GM23338 (cell line): ENCODE measurements at regions not wholly inside any gene's neighbourhood (a gene's known extent, or its start where the extent isn't known, plus 50 kb on each side); places are given as distances from the start of the nearest gene placed in this dataset.
A peak's percentile ranks its signal among the peaks of the same experiment; 100 is the strongest.

Experiments used
- ATAC-seq: fragments of 200-7000 bp; cut with Tn5 transposase; 3 replicates; pipeline ENCODE4 v1.9.1; 2020
- DNase-seq: peaks from one replicate; pipeline ENCODE4 v3.0.0-alpha.2; 2015; ENCODE audit warnings: low spot score
- H2AFZ ChIP-seq: fragments of 200-600 bp; sonication (generic); 2 replicates; pipeline ENCODE4 v1.8.0; 2016; ENCODE audit warnings: antibody characterized with exemption, mild to moderate bottlenecking, moderate library complexity
- H3F3A ChIP-seq: fragments of 200-600 bp; sonication (generic); replicated peaks from 2 replicates; pipeline ENCODE4 v1.8.0; 2017; ENCODE audit warnings: antibody characterized with exemption, mixed run types, low read depth
- H3K27ac ChIP-seq: fragments of 200-600 bp; sonication (generic); 2 replicates; pipeline ENCODE4 v1.6.1; 2016; ENCODE audit warnings: low read depth
- H3K27me3 ChIP-seq: fragments of 200-600 bp; sonication (generic); 2 replicates; pipeline ENCODE4 v1.8.0; 2016; ENCODE audit warnings: mild to moderate bottlenecking, mixed run types, moderate library complexity; ENCODE audit not compliant: insufficient read depth
- H3K36me3 ChIP-seq: fragments of 200-600 bp; sonication (generic); 2 replicates; pipeline ENCODE4 v1.8.0; 2016; ENCODE audit warnings: mild to moderate bottlenecking; ENCODE audit not compliant: insufficient read depth
- H3K4me1 ChIP-seq: fragments of 200-600 bp; sonication (generic); 2 replicates; pipeline ENCODE4 v1.8.0; 2016; ENCODE audit warnings: mild to moderate bottlenecking, moderate library complexity; ENCODE audit not compliant: insufficient read depth
- H3K4me2 ChIP-seq: fragments of 200-600 bp; sonication (generic); 2 replicates; pipeline ENCODE4 v1.7.1; 2017; ENCODE audit warnings: mixed run types
- H3K4me3 ChIP-seq: fragments of 200-600 bp; sonication (generic); 2 replicates; pipeline ENCODE4 v1.6.1; 2016; ENCODE audit warnings: mixed run types
- H3K79me2 ChIP-seq: fragments of 200-600 bp; sonication (generic); replicated peaks from 2 replicates; pipeline ENCODE4 v1.8.0; 2017; ENCODE audit warnings: mild to moderate bottlenecking; ENCODE audit not compliant: insufficient read depth
- H3K9me2 ChIP-seq: fragments of 200-600 bp; sonication (generic); 2 replicates; pipeline ENCODE4 v1.8.0; 2017; ENCODE audit not compliant: insufficient read depth
- H4K20me1 ChIP-seq: fragments of 200-600 bp; sonication (generic); replicated peaks from 2 replicates; pipeline ENCODE4 v1.8.0; 2017; ENCODE audit warnings: mild to moderate bottlenecking; ENCODE audit not compliant: insufficient read depth
- H3K27ac Mint-ChIP-seq: 2 replicates; pipeline ENCODE4 v1.8.0; 2020; ENCODE audit warnings: inconsistent platforms, mild to moderate bottlenecking, moderate library complexity, mixed read lengths
- H3K27me3 Mint-ChIP-seq: 3 replicates; pipeline ENCODE4 v1.8.0; 2022; ENCODE audit warnings: low read depth, mild to moderate bottlenecking, moderate library complexity, mixed read lengths, inconsistent platforms; ENCODE audit not compliant: insufficient read depth, poor library complexity
- H3K36me3 Mint-ChIP-seq: 3 replicates; pipeline ENCODE4 v1.8.0; 2021; ENCODE audit warnings: low read depth, mild to moderate bottlenecking, inconsistent platforms, moderate library complexity, mixed read lengths
- H3K4me1 Mint-ChIP-seq: 3 replicates; pipeline ENCODE4 v1.8.0; 2020; ENCODE audit warnings: mild to moderate bottlenecking, inconsistent platforms, mixed read lengths
- H3K4me3 Mint-ChIP-seq: 3 replicates; pipeline ENCODE4 v1.8.0; 2021; ENCODE audit warnings: moderate library complexity, mild to moderate bottlenecking, inconsistent platforms, mixed read lengths
- H3K9me3 Mint-ChIP-seq: 3 replicates; pipeline ENCODE4 v1.8.0; 2020; ENCODE audit warnings: moderate library complexity, mild to moderate bottlenecking, inconsistent platforms, mixed read lengths
- STAT1 ChIP-seq: IDR thresholded peaks from one replicate; pipeline ENCODE4 v1.6.1; 2016; ENCODE audit warnings: antibody characterized with exemption; ENCODE audit not compliant: unreplicated experiment
- ZNF331 ChIP-seq: fragments of 250-450 bp; sonication (Bioruptor Pico); IDR thresholded peaks from 2 replicates; pipeline ENCODE4 v1.5.0; 2020; ENCODE audit warnings: low read depth, mild to moderate bottlenecking, moderate library complexity
- TF ChIP-seq, protein P1 (sequence below): fragments of 250-450 bp; sonication (Bioruptor Pico); IDR thresholded peaks from 2 replicates; pipeline ENCODE4 v1.5.0; 2020; ENCODE audit warnings: mild to moderate bottlenecking, moderate library complexity
- TF ChIP-seq, protein P2 (sequence below), 2 experiments: fragments of 200-600 bp in 1 of 2; sonication (generic) in 1 of 2; conservative IDR thresholded peaks; 2 replicates each; pipeline versions ENCODE4 v1.5.1 to v1.6.1; 2016 to 2017; ENCODE audit warnings: antibody characterized with exemption in 2 of 2, low read depth in 2 of 2, mild to moderate bottlenecking in 2 of 2, moderate library complexity in 1 of 2

DNA sequence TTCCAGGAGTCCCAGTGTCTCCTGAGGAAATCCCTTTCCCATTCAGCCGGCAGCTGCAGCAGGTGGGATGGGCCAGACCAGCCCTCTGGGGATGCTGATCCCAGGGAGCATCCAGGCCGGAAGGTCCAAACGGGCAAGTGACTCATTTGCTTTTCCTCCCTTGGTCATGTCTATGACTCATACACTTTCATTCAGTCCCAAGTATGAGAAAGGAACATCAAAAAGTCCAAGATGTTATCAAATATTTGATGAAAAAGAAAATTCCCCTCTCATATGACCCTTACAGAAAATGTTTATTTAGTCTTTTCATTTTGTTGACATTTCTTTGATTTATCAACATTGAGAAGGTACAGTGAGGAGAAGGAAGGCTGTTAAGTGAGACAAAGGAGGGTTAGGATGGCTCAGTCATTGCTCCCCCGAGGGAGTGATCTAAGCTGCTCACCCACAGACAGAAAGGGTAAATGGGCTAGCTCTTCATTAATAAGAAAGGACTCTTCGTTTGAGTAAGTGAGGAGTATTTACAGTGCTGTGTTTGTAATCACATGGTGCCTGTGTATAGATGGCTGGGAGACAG is 117.6 kb upstream of the ANKRD55 start:
- Histone ChIP-seq H3K4me3 (no peak overlapping the region), H3K4me1 (peaks cover 8% of the 10 kb centered on the region), H3K79me2 (no peaks in the 10 kb centered on the region), H3K4me2 (no peak overlapping the region), H2AFZ (no peak overlapping the region), H3K27me3 (no peaks in the 10 kb centered on the region), H3K27ac (no peak overlapping the region), H3K9me2 (no peaks in the 10 kb centered on the region), H3K36me3 (no peaks in the 10 kb centered on the region), H3F3A (no peaks in the 10 kb centered on the region), H4K20me1 (no peaks in the 10 kb centered on the region)
- DNase-seq (no peak), ATAC-seq (peak; percentile 34; the same call in 2 of the 3 replicates)
- H3K27ac Mint-ChIP-seq: no peak overlapping the region; the same call in 1 of the 2 replicates
- H3K9me3 Mint-ChIP-seq: no peaks in the 10 kb centered on the region
- no peak overlapping the region for H3K4me3 Mint-ChIP-seq
- no peaks in the 10 kb centered on the region for H3K27me3 Mint-ChIP-seq
- peaks cover 10% of the 10 kb centered on the region; the same call in 2 of the 3 replicates for H3K4me1 Mint-ChIP-seq
- no peaks in the 10 kb centered on the region for H3K36me3 Mint-ChIP-seq
- TF ChIP-seq STAT1 (no peak), ZNF331 (CRISPR knock-in tag) (no peak)
- TF ChIP-seq, protein P1, sequence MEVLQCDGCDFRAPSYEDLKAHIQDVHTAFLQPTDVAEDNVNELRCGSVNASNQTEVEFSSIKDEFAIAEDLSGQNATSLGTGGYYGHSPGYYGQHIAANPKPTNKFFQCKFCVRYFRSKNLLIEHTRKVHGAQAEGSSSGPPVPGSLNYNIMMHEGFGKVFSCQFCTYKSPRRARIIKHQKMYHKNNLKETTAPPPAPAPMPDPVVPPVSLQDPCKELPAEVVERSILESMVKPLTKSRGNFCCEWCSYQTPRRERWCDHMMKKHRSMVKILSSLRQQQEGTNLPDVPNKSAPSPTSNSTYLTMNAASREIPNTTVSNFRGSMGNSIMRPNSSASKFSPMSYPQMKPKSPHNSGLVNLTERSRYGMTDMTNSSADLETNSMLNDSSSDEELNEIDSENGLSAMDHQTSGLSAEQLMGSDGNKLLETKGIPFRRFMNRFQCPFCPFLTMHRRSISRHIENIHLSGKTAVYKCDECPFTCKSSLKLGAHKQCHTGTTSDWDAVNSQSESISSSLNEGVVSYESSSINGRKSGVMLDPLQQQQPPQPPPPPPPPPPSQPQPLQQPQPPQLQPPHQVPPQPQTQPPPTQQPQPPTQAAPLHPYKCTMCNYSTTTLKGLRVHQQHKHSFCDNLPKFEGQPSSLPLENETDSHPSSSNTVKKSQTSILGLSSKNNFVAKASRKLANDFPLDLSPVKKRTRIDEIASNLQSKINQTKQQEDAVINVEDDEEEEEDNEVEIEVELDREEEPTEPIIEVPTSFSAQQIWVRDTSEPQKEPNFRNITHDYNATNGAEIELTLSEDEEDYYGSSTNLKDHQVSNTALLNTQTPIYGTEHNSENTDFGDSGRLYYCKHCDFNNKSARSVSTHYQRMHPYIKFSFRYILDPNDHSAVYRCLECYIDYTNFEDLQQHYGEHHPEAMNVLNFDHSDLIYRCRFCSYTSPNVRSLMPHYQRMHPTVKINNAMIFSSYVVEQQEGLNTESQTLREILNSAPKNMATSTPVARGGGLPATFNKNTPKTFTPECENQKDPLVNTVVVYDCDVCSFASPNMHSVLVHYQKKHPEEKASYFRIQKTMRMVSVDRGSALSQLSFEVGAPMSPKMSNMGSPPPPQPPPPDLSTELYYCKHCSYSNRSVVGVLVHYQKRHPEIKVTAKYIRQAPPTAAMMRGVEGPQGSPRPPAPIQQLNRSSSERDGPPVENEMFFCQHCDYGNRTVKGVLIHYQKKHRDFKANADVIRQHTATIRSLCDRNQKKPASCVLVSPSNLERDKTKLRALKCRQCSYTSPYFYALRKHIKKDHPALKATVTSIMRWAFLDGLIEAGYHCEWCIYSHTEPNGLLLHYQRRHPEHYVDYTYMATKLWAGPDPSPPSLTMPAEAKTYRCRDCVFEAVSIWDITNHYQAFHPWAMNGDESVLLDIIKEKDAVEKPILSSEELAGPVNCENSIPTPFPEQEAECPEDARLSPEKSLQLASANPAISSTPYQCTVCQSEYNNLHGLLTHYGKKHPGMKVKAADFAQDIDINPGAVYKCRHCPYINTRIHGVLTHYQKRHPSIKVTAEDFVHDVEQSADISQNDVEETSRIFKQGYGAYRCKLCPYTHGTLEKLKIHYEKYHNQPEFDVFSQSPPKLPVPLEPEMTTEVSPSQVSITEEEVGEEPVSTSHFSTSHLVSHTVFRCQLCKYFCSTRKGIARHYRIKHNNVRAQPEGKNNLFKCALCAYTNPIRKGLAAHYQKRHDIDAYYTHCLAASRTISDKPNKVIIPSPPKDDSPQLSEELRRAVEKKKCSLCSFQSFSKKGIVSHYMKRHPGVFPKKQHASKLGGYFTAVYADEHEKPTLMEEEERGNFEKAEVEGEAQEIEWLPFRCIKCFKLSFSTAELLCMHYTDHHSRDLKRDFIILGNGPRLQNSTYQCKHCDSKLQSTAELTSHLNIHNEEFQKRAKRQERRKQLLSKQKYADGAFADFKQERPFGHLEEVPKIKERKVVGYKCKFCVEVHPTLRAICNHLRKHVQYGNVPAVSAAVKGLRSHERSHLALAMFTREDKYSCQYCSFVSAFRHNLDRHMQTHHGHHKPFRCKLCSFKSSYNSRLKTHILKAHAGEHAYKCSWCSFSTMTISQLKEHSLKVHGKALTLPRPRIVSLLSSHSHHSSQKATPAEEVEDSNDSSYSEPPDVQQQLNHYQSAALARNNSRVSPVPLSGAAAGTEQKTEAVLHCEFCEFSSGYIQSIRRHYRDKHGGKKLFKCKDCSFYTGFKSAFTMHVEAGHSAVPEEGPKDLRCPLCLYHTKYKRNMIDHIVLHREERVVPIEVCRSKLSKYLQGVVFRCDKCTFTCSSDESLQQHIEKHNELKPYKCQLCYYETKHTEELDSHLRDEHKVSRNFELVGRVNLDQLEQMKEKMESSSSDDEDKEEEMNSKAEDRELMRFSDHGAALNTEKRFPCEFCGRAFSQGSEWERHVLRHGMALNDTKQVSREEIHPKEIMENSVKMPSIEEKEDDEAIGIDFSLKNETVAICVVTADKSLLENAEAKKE (CRISPR knock-in tag): no peak
- TF ChIP-seq, protein P2, sequence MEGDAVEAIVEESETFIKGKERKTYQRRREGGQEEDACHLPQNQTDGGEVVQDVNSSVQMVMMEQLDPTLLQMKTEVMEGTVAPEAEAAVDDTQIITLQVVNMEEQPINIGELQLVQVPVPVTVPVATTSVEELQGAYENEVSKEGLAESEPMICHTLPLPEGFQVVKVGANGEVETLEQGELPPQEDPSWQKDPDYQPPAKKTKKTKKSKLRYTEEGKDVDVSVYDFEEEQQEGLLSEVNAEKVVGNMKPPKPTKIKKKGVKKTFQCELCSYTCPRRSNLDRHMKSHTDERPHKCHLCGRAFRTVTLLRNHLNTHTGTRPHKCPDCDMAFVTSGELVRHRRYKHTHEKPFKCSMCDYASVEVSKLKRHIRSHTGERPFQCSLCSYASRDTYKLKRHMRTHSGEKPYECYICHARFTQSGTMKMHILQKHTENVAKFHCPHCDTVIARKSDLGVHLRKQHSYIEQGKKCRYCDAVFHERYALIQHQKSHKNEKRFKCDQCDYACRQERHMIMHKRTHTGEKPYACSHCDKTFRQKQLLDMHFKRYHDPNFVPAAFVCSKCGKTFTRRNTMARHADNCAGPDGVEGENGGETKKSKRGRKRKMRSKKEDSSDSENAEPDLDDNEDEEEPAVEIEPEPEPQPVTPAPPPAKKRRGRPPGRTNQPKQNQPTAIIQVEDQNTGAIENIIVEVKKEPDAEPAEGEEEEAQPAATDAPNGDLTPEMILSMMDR (conservative IDR thresholded peaks at IDR 0.05; ENCODE audit: low read depth in 2 of 2): no peak
